ENCODE measurements at regions not wholly inside any gene's neighbourhood (a gene's known extent, or its start where the extent isn't known, plus 50 kb on each side); places are given as distances from the start of the nearest gene placed in this dataset.
"Not testable (repeated sequence)": the region's sequence is repeated elsewhere in the genome, so short reads cannot be mapped to it uniquely, and the experiment has no call there.

DNA sequence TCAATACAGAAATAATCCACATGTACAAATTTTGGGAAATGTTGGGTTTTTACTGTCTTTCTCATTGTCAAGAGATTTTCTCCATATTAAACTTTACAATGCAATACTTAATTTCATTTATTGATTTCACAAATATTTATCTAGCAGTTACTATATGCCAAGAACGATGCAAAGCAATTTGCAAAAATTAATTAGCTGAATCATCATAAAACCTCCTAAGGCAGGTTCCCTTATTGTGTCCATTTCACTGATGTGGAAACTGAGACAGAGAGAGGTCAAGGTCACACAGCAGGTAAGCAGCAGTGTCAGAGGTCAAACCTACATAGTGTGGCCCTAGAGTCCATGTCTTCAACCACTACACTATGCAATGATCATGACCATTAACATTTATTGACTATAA, 286.8 kb upstream of the AUTS2 start:
- Histone ChIP-seq H3K4me3 (no peak overlapping the region), H3K27ac (no peak overlapping the region), H3K27me3 (no peaks in the 10 kb centered on the region), H3K9me3 (no peaks in the 10 kb centered on the region), H3K36me3 (no peaks in the 10 kb centered on the region), H3K4me1 (no peaks in the 10 kb centered on the region)
- TF ChIP-seq CTCF (IDR thresholded peaks at IDR 0.05) (no peak), POLR2A (IDR thresholded peaks at IDR 0.05) (no peak)
- 29% methylated on average over 1 of the region's 1 CpG for WGBS (ENCODE audit: insufficient coverage, low coverage, low lambda C conversion rate, missing lambda C conversion rate)
- intact Hi-C loops (cut with DNase I), result no loop called here
- no peak for ATAC-seq
- DNase-seq, result no peak

DNA sequence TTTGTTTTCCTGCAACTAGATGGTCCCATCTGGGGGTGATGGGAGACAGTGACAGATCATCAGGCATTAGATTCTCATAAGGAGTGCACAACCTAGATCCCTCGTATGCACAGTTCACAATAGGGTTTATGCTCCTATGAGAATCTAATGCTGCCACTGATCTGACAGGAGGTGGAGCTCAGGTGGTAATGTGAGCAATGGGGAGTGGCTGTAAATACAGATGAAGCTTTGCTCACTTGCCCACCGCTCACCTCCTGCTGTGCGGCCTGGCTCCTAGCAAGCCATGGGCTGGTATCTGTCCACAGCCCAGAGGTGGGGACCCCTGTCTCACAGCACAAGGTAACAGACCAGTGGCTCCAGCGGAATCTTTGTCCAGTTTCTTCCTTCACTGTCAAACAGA, 284.4 kb upstream of the AUTS2 start:
- DNase-seq; H3K9me3 ChIP-seq; H3K36me3 ChIP-seq; H3K4me3 ChIP-seq; intact Hi-C loops (cut with DNase I); H3K27ac ChIP-seq; H3K4me1 ChIP-seq; ATAC-seq; H3K27me3 ChIP-seq: not testable (repeated sequence)
- 100% methylated on average over 1 of the region's 4 CpGs for WGBS (ENCODE audit: insufficient coverage, low coverage, low lambda C conversion rate, missing lambda C conversion rate)

DNA sequence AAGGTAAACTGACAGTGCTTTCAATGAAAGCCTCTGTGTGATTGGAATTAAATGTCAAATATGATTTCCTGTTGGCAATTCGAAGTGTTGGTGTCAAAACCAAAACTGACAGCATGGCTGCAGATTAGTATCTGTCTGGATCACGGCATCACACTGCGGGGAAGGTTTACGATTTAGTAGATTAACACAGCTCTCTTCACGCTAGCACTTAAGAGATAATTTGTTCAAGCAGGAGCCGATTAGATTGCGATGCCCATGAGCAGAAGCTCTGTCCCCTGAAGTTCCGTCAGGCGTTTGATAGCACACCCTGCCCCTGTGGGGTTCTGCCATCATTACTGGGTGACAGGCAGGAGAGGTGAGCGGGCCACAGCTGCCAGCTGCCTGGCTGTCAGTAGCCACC, 279.5 kb upstream of the AUTS2 start:
- Histone ChIP-seq H3K27ac (no peak overlapping the region), H3K4me3 (no peak overlapping the region), H3K36me3 (no peaks in the 10 kb centered on the region), H3K9me3 (no peaks in the 10 kb centered on the region), H3K4me1 (no peaks in the 10 kb centered on the region), H3K27me3 (no peaks in the 10 kb centered on the region)
- TF ChIP-seq CTCF (IDR thresholded peaks at IDR 0.05) (no peak), POLR2A (IDR thresholded peaks at IDR 0.05) (no peak)
- DNase-seq (no peak), ATAC-seq (no peak)
- intact Hi-C loops (cut with DNase I), result no loop called here
- 66% methylated on average over 5 of the region's 10 CpGs for WGBS (ENCODE audit: insufficient coverage, low coverage, low lambda C conversion rate, missing lambda C conversion rate)

- ATAC-seq, result no peak
Observed at GRCh38 chr7:69328516-69328915, 269.8 kb upstream of the AUTS2 start.

GRCh38 chr7:69334701-69335100, 263.6 kb upstream of the AUTS2 start:
- Histone ChIP-seq H3K4me1 (no peaks in the 10 kb centered on the region), H3K27ac (no peak overlapping the region), H3K27me3 (no peaks in the 10 kb centered on the region), H3K4me3 (no peak overlapping the region), H3K9me3 (no peaks in the 10 kb centered on the region), H3K36me3 (no peaks in the 10 kb centered on the region)
- DNase-seq, result no peak
- no peak for ATAC-seq
- intact Hi-C loops (cut with DNase I), result no loop called here
- WGBS (ENCODE audit: insufficient coverage, low coverage, low lambda C conversion rate, missing lambda C conversion rate), result 81% methylated on average over 3 of the region's 3 CpGs
- TF ChIP-seq CTCF (IDR thresholded peaks at IDR 0.05) (no peak), POLR2A (IDR thresholded peaks at IDR 0.05) (no peak)

More at GRCh38 chr7:69328516-69328915, 269.8 kb upstream of the AUTS2 start:
- intact Hi-C loops (cut with DNase I), result no loop called here
- TF ChIP-seq POLR2A (IDR thresholded peaks at IDR 0.05) (no peak), CTCF (IDR thresholded peaks at IDR 0.05) (no peak)
- no peak overlapping the region for H3K27ac ChIP-seq
- H3K36me3 ChIP-seq, result no peaks in the 10 kb centered on the region
- no peak overlapping the region for H3K4me3 ChIP-seq
- no peak for DNase-seq
- 60% methylated on average over 5 of the region's 5 CpGs for WGBS (ENCODE audit: insufficient coverage, low coverage, low lambda C conversion rate, missing lambda C conversion rate)
- no peaks in the 10 kb centered on the region for H3K27me3 ChIP-seq
- no peaks in the 10 kb centered on the region for H3K9me3 ChIP-seq
- H3K4me1 ChIP-seq, result no peaks in the 10 kb centered on the region
